HepG2 (cell line): ENCODE measurements at regions not wholly inside any gene's neighbourhood (a gene's known extent, or its start where the extent isn't known, plus 50 kb on each side); places are given as distances from the start of the nearest gene placed in this dataset.

Source experiments
- ATAC-seq: fragments of 200-7000 bp; cut with Tn5 transposase; 3 replicates; pipeline ENCODE4 v1.9.1; 2020; ENCODE audit warnings: mild to moderate bottlenecking, moderate library complexity
- BruUV-seq: library from RNA; stranded (reverse); fragments of 400-500 nt; replicated peaks from 2 replicates; lab custom pipeline; 2021; lab: Mats Ljungman, UMichigan
- CTCF ChIA-PET: fragments of 300-600 bp; formaldehyde crosslinking; extraction: SDS; loops from one replicate; lab custom pipeline; 2021; ENCODE audit warnings: low total read pairs, inconsistent platforms, low intra/inter-chr PET ratio; lab: Yijun Ruan, JAX
- POLR2A ChIA-PET: fragments of 350-600 bp; sonication (Branson Sonifier 250); formaldehyde crosslinking; loops from one replicate; lab custom pipeline; 2020; ENCODE audit warnings: antibody characterized with exemption, inconsistent platforms; lab: Yijun Ruan, JAX
- DNase-seq: peaks from one replicate; pipeline ENCODE4 v3.0.0-alpha.2; 2015; ENCODE audit warnings: low spot score
- FAIRE-seq: peaks from 3 replicates; lab custom pipeline; 2011; peaks lifted over from hg19 to GRCh38; lab: Jason Lieb, UNC
- H2AFZ ChIP-seq: one replicate; pipeline ENCODE4 v1.6.1; 2011; ENCODE audit warnings: low read length, inconsistent platforms
- H3K27ac ChIP-seq: fragments of 300-600 bp; 3 replicates; pipeline ENCODE4 v1.8.0; 2011; ENCODE audit warnings: mixed run types, mild to moderate bottlenecking, mixed read lengths, low read length, inconsistent platforms; ENCODE audit not compliant: insufficient read depth; ENCODE audit errors: extremely low read length
- H3K27me3 ChIP-seq, 2 experiments: fragments of 200-600 bp in 1 of 2; 2 replicates in 1 of 2; 3 replicates in 1 of 2; pipeline versions ENCODE4 v1.6.0 to v1.8.0; 2011; ENCODE audit warnings: low read length in 2 of 2, mild to moderate bottlenecking in 2 of 2, moderate library complexity in 2 of 2, inconsistent platforms in 1 of 2; ENCODE audit not compliant: insufficient read depth in 2 of 2, control insufficient read depth in 1 of 2
- H3K36me3 ChIP-seq, 2 experiments: fragments of 200-600 bp in 1 of 2; replicated peaks in 1 of 2; 2 replicates in 1 of 2; 3 replicates in 1 of 2; pipeline versions ENCODE4 v1.5.1 to v1.8.0; 2011; ENCODE audit warnings: low read length in 2 of 2, inconsistent platforms in 1 of 2; ENCODE audit not compliant: insufficient read depth in 2 of 2, control insufficient read depth in 1 of 2
- H3K4me1 ChIP-seq: 2 replicates; pipeline ENCODE4 v1.5.1; 2012; ENCODE audit warnings: low read length, inconsistent platforms; ENCODE audit not compliant: insufficient read depth
- H3K4me2 ChIP-seq: 2 replicates; pipeline ENCODE4 v1.6.0; 2011; ENCODE audit warnings: low read depth, low read length, inconsistent platforms
- H3K4me3 ChIP-seq, 3 experiments: fragments of 200-600 bp in 1 of 3; sonication (generic), shearing (Covaris generic) in 1 of 3; replicated peaks in 1 of 3; 2 replicates each; pipeline ENCODE4 v1.5.1; 2011 to 2016; ENCODE audit warnings: low read length in 3 of 3, inconsistent platforms in 2 of 3, low read depth in 2 of 3, mild to moderate bottlenecking in 2 of 3, control low read depth in 1 of 3, mixed read lengths in 1 of 3; ENCODE audit not compliant: insufficient read depth in 1 of 3
- H3K79me2 ChIP-seq: one replicate; pipeline ENCODE4 v1.6.1; 2011; ENCODE audit warnings: low read length, inconsistent platforms; ENCODE audit not compliant: insufficient read depth
- H3K9ac ChIP-seq: 2 replicates; pipeline ENCODE4 v1.6.0; 2011; ENCODE audit warnings: mild to moderate bottlenecking, low read depth, low read length, inconsistent platforms; ENCODE audit not compliant: insufficient read depth
- H3K9me3 ChIP-seq: 2 replicates; pipeline ENCODE4 v1.5.1; 2012; ENCODE audit warnings: mild to moderate bottlenecking, low read length
- H4K20me1 ChIP-seq: 2 replicates; pipeline ENCODE4 v1.6.0; 2011; ENCODE audit warnings: inconsistent platforms, mild to moderate bottlenecking, low read length, moderate library complexity; ENCODE audit not compliant: insufficient read depth
- ATAD3A ChIP-seq: sonication (generic); formaldehyde crosslinking; IDR thresholded peaks from 2 replicates; pipeline ENCODE4 v1.4.0; 2020; ENCODE audit warnings: missing genetic modification reagents
- ATRX ChIP-seq: sonication (generic); formaldehyde crosslinking; IDR thresholded peaks from 2 replicates; pipeline ENCODE4 v1.4.0; 2020; ENCODE audit warnings: missing genetic modification reagents, borderline replicate concordance
- FOXA3 ChIP-seq: IDR thresholded peaks from 2 replicates; pipeline ENCODE4 v1.6.1; 2016; ENCODE audit warnings: missing genetic modification reagents, missing compliant biosample characterization
- FOXP4 ChIP-seq: sonication (generic); formaldehyde crosslinking; IDR thresholded peaks from 2 replicates; pipeline ENCODE4 v1.4.0; 2020; ENCODE audit warnings: missing genetic modification reagents
- HNRNPUL1 ChIP-seq: fragments of 200-400 bp; formaldehyde crosslinking; IDR thresholded peaks from 2 replicates; pipeline ENCODE4 v1.6.1; 2017; ENCODE audit warnings: low read depth, mild to moderate bottlenecking, low read length, moderate library complexity
- HOXA3 ChIP-seq: sonication (generic); formaldehyde crosslinking; IDR thresholded peaks from 2 replicates; pipeline ENCODE4 v1.5.0; 2020; ENCODE audit warnings: missing genetic modification reagents
- KAT7 ChIP-seq: IDR thresholded peaks from 2 replicates; pipeline ENCODE4 v1.6.1; 2018; ENCODE audit warnings: borderline replicate concordance, missing compliant biosample characterization
- KDM5A ChIP-seq: fragments of 200-600 bp; sonication (generic); IDR thresholded peaks from 2 replicates; pipeline ENCODE4 v1.7.0; 2018; ENCODE audit warnings: antibody characterized with exemption, mild to moderate bottlenecking, low read length, borderline replicate concordance
- MLLT10 ChIP-seq: sonication (generic); formaldehyde crosslinking; IDR thresholded peaks from 2 replicates; pipeline ENCODE4 v1.4.0; 2020; ENCODE audit warnings: missing genetic modification reagents
- REXO4 ChIP-seq: sonication (generic); formaldehyde crosslinking; IDR thresholded peaks from 2 replicates; pipeline ENCODE4 v1.8.0; 2022; ENCODE audit warnings: missing genetic modification reagents, mild to moderate bottlenecking, borderline replicate concordance
- RFXANK ChIP-seq: IDR thresholded peaks from 2 replicates; pipeline ENCODE4 v1.6.1; 2016
- ZNF17 ChIP-seq: sonication (generic); formaldehyde crosslinking; IDR thresholded peaks from 2 replicates; pipeline ENCODE4 v1.5.0; 2020; ENCODE audit warnings: mild to moderate bottlenecking, missing genetic modification reagents
- ZNF354B ChIP-seq: sonication (generic); formaldehyde crosslinking; IDR thresholded peaks from 2 replicates; pipeline ENCODE4 v1.8.0; 2022; ENCODE audit warnings: mild to moderate bottlenecking, missing genetic modification reagents
- ZNF660 ChIP-seq: sonication (generic); formaldehyde crosslinking; IDR thresholded peaks from 2 replicates; pipeline ENCODE4 v1.5.1; 2020; ENCODE audit warnings: mild to moderate bottlenecking, low read depth, missing genetic modification reagents, borderline replicate concordance
- ZNF841 ChIP-seq: sonication (generic); formaldehyde crosslinking; IDR thresholded peaks from 2 replicates; pipeline ENCODE4 v1.8.1; 2023; ENCODE audit warnings: missing genetic modification reagents, borderline replicate concordance
- WGBS: methylation state at CpG from one replicate; pipeline ENCODE4 v1.1.6; 2017; ENCODE audit warnings: low lambda C conversion rate; 5-methylcytosine and 5-hydroxymethylcytosine counted together
- in situ Hi-C: cut with HindIII; loops from 2 replicates; pipeline ENCODE4 v1.10.0; 2017; ENCODE audit warnings: low pct_unique_long_range_greater_than_20kb; ENCODE audit not compliant: extremely low pct_ligation_motif_present
- intact Hi-C: fragments of 100-400 bp; cut with micrococcal nuclease; formaldehyde crosslinking; loops from one replicate; pipeline ENCODE4 v1.10.0; 2022; ENCODE audit not compliant: unreplicated experiment
- TF ChIP-seq, protein P1 (sequence below): sonication (generic); formaldehyde crosslinking; IDR thresholded peaks from 2 replicates; pipeline ENCODE4 v1.4.0; 2020; ENCODE audit warnings: missing genetic modification reagents

GRCh38 chr12:91863702-91864101, 281.9 kb downstream of the BTG1 start:
- no peak overlapping the region for H2AFZ ChIP-seq
- intact Hi-C loops (no loop called here), in situ Hi-C loops (no loop called here)
- no peak overlapping the region for H3K4me3 ChIP-seq
- 8% methylated on average over 3 of the region's 3 CpGs for WGBS
- no peaks in the 10 kb centered on the region for H3K27me3 ChIP-seq
- no peak for FAIRE-seq
- BruUV-seq, result no TSS peak
- TF ChIP-seq FOXP4 (CRISPR knock-in tag), result no peak
- no peak for TF ChIP-seq ZNF660 (CRISPR knock-in tag)
- TF ChIP-seq HNRNPUL1, result no peak
- TF ChIP-seq, protein P1, sequence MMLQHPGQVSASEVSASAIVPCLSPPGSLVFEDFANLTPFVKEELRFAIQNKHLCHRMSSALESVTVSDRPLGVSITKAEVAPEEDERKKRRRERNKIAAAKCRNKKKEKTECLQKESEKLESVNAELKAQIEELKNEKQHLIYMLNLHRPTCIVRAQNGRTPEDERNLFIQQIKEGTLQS, result no peak
- no peak for TF ChIP-seq ZNF354B (CRISPR knock-in tag)
- TF ChIP-seq FOXA3 (CRISPR knock-in tag), result no peak
- no peak for TF ChIP-seq ATRX (CRISPR knock-in tag)
- TF ChIP-seq ATAD3A (CRISPR knock-in tag), result no peak
- no peak for TF ChIP-seq KDM5A
- no peak for TF ChIP-seq RFXANK (CRISPR knock-in tag)
- no peak for TF ChIP-seq ZNF841 (CRISPR knock-in tag)
- no peak for TF ChIP-seq HOXA3 (CRISPR knock-in tag)
- TF ChIP-seq MLLT10 (CRISPR knock-in tag), result no peak
- TF ChIP-seq ZNF17 (CRISPR knock-in tag), result no peak
- TF ChIP-seq REXO4 (CRISPR knock-in tag), result no peak
- no peak for TF ChIP-seq KAT7 (CRISPR knock-in tag)
- no peak overlapping the region for H3K4me2 ChIP-seq
- no peaks in the 10 kb centered on the region for H3K36me3 ChIP-seq
- POLR2A ChIA-PET, result no interaction called here
- ATAC-seq, result no peak
- no peaks in the 10 kb centered on the region for H3K4me1 ChIP-seq
- no peak overlapping the region for H3K9ac ChIP-seq
- DNase-seq, result no peak
- no peaks in the 10 kb centered on the region for H4K20me1 ChIP-seq
- no peaks in the 10 kb centered on the region for H3K79me2 ChIP-seq
- no peak overlapping the region for H3K27ac ChIP-seq
- no peaks in the 10 kb centered on the region for H3K9me3 ChIP-seq
- CTCF ChIA-PET, result no interaction called here
